PC-9 (cell line): ENCODE measurements at regions not wholly inside any gene's neighbourhood (a gene's known extent, or its start where the extent isn't known, plus 50 kb on each side); places are given as distances from the start of the nearest gene placed in this dataset.

ENCODE experiments used
- CTCF ChIP-seq: fragments of 200-600 bp; sonication (generic); conservative IDR thresholded peaks from 2 replicates; pipeline ENCODE4 v1.6.1; 2017; ENCODE audit warnings: mixed run types, antibody characterized with exemption, mild to moderate bottlenecking, moderate library complexity
- EZH2 ChIP-seq: fragments of 200-600 bp; sonication (generic); IDR thresholded peaks from 2 replicates; pipeline ENCODE4 v1.8.0; 2017; ENCODE audit warnings: antibody characterized with exemption, low read depth

- TF ChIP-seq CTCF, result no peak
- no peak for TF ChIP-seq EZH2
Measured at GRCh38 chr12:131333136-131333535, 377.8 kb upstream of the SFSWAP start.
